Psoas muscle (tissue), 7 donors: ENCODE measurements at regions not wholly inside any gene's neighbourhood (a gene's known extent, or its start where the extent isn't known, plus 50 kb on each side); places are given as distances from the start of the nearest gene placed in this dataset.

Experiments
- ATAC-seq, 4 donors: fragments of 200-7000 bp; cut with Tn5 transposase; one replicate each; pipeline ENCODE4 v1.9.1; 2020; ENCODE audit warnings: moderate library complexity in 3 of 4, mild to moderate bottlenecking in 2 of 4
- DNase-seq, 2 donors: peaks; one replicate each; pipeline ENCODE4 v3.0.0-alpha.2; 2020
- H3K27ac ChIP-seq: fragments of 200-600 bp; one replicate; pipeline ENCODE4 v1.8.0; 2022
- H3K27me3 ChIP-seq, 3 donors: fragments of 200-600 bp in 1 of 3; one replicate each; pipeline versions ENCODE4 v1.6.1 to v1.8.0; 2013 to 2022; ENCODE audit warnings: low read length in 2 of 3, mild to moderate bottlenecking in 2 of 3, moderate library complexity in 1 of 3; ENCODE audit not compliant: insufficient read depth in 3 of 3
- H3K36me3 ChIP-seq, 2 donors: fragments of 200-600 bp in 1 of 2; one replicate each; pipeline versions ENCODE4 v1.6.1 to v1.8.0; 2013 to 2022; ENCODE audit warnings: low read depth in 1 of 2, mild to moderate bottlenecking in 1 of 2, moderate library complexity in 1 of 2; ENCODE audit not compliant: insufficient read depth in 1 of 2
- H3K4me1 ChIP-seq: fragments of 200-600 bp; one replicate; pipeline ENCODE4 v1.8.0; 2022
- H3K4me3 ChIP-seq: fragments of 200-600 bp; one replicate; pipeline ENCODE4 v1.8.0; 2022; ENCODE audit warnings: mild to moderate bottlenecking
- H3K9me3 ChIP-seq: fragments of 200-600 bp; one replicate; pipeline ENCODE4 v1.8.0; 2022
- WGBS, 3 donors: extraction: QIAGEN DNeasy Blood & Tissue Kit; methylation state at CpG; one replicate each; pipeline versions ENCODE4 v1.1.6 to v1.1.7; 2013; 5-methylcytosine and 5-hydroxymethylcytosine counted together
- intact Hi-C, 2 donors: fragments of 100-400 bp; cut with DNase I; formaldehyde crosslinking; loops; one replicate each; pipeline versions ENCODE4 v1.11.0 to v1.14.2; 2022
- TF ChIP-seq, protein P1 (sequence below): fragments of 200-600 bp; IDR thresholded peaks from one replicate; pipeline ENCODE4 v1.8.0; 2022; ENCODE audit warnings: antibody characterized with exemption
- donor health status: healthy with polysubstance abuse.
- donor health status: DM: no; HTN: no; CAD: no; lungs with moderate emphysema.
- donor health status: Bipolar disorder and iron deficiency.
- donor health status: healthy.
- donor health status: DM: yes; HTN: yes; CAD: no.
- donor health status: DM: no; HTN: no; CAD: no.
- donor health status: DM: yes; HTN: yes; CAD: no.

DNA sequence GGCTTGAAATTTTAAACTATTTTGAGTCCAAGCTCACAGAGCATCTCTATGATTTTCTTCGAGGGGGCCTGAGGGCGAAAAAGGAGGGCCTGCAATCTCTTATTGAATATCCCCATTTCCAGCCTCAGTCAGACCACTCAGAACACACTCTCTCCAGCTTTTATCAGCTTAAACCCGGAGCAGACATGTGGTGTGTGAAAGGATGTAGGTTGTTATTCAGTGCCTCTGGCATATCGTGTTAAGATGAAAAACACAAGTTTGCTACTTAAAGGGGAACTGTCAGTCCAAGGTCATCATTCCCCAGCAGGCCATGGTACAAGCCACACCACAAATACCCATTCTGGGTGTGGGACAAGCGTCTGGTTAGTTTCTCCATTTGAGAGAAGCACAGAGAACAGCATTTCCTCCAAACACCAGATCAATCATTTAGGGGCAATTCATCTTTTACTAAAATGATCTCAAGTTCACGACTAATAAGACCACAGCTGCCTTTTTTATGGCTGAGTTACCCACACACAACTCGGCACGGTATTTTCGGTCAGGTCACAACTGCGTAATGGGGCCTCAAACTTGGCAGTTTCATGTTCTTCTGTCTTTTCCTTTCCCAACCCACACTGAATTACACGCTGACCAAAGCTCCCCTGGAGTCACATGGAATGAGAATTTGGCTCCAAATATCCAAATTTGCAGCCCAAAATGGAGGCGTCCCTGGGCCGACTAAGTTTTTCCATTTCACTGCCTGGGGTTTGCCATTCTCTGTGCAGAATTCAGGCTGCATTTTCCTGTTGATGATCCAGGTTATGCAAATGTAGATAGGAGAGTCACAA, 188.4 kb downstream of the SEM1 start:
- H3K4me1 ChIP-seq: no peaks in the 10 kb centered on the region
- intact Hi-C loops: no loop called here
- ATAC-seq (no peak), DNase-seq (no peak)
- 47 to 58% (median 49%) methylated on average over 13 of the region's 13 CpGs for WGBS, 3 donors
- TF ChIP-seq, protein P1, sequence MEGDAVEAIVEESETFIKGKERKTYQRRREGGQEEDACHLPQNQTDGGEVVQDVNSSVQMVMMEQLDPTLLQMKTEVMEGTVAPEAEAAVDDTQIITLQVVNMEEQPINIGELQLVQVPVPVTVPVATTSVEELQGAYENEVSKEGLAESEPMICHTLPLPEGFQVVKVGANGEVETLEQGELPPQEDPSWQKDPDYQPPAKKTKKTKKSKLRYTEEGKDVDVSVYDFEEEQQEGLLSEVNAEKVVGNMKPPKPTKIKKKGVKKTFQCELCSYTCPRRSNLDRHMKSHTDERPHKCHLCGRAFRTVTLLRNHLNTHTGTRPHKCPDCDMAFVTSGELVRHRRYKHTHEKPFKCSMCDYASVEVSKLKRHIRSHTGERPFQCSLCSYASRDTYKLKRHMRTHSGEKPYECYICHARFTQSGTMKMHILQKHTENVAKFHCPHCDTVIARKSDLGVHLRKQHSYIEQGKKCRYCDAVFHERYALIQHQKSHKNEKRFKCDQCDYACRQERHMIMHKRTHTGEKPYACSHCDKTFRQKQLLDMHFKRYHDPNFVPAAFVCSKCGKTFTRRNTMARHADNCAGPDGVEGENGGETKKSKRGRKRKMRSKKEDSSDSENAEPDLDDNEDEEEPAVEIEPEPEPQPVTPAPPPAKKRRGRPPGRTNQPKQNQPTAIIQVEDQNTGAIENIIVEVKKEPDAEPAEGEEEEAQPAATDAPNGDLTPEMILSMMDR: no peak
- no peaks in the 10 kb centered on the region for H3K9me3 ChIP-seq
- H3K27me3 ChIP-seq: peaks cover 0 to 4% (median 2%) of the 10 kb centered on the region in 3 donors
- no peaks in the 10 kb centered on the region for H3K36me3 ChIP-seq
- no peak overlapping the region for H3K27ac ChIP-seq
- no peak overlapping the region for H3K4me3 ChIP-seq

DNA sequence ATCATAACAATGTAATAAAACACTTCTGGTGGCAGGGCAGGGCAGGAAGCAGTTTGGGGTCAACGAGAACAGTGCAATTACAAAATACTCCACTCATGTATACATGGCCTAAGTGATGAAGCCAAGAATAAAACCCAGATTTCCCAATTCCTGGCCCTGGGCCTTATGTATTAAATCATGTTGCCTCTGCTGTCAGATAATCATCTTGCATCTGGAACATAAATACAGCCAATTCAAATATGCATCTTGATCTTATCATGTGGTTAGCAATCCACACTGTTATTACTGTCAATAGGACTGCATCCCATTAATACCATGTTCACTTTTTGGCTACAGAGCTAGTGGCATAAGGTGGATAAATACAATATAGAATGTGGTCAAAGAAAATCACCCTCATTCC, 186.5 kb upstream of the SLC25A13 start:
- 5 to 32% (median 22%) methylated on average over 1 of the region's 1 CpG for WGBS, 3 donors
- H3K9me3 ChIP-seq: no peaks in the 10 kb centered on the region
- DNase-seq (no peak), ATAC-seq (peak in 2 of 4 donors; percentile 32 to 42)
- no peak overlapping the region for H3K4me3 ChIP-seq
- H3K4me1 ChIP-seq: no peaks in the 10 kb centered on the region
- H3K27me3 ChIP-seq: no peaks in the 10 kb centered on the region
- no peak overlapping the region for H3K27ac ChIP-seq
- TF ChIP-seq, protein P1: no peak
- intact Hi-C loops: no loop called here
- no peaks in the 10 kb centered on the region for H3K36me3 ChIP-seq

DNA sequence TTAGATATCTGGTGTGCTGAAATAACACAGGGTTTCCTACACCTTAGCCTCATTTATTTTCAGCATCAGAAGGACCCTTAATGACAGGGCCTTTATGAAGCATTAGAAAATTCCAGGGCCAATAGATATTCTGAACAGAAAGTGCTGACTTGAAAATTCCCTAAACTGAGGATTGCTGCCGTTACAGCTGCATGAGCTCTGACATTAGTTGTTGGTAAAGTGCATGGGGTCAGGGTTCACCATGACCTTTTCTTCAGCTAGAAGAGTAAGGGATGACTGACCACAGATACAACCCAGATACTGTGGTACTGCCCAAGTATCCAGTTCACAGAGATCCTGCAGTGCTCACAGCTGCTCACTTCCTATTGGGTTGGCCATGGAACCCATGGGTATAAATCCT, 181.7 kb upstream of the SLC25A13 start:
- WGBS, 3 donors: 59 to 91% (median 67%) methylated on average over 1 of the region's 1 CpG
- intact Hi-C loops: no loop called here
- no peaks in the 10 kb centered on the region for H3K9me3 ChIP-seq
- no peak for DNase-seq
- H3K4me1 ChIP-seq: no peaks in the 10 kb centered on the region
- ATAC-seq: no peak
- H3K27ac ChIP-seq: no peak overlapping the region
- TF ChIP-seq, protein P1: no peak
- no peaks in the 10 kb centered on the region for H3K36me3 ChIP-seq
- H3K27me3 ChIP-seq: no peaks in the 10 kb centered on the region
- no peak overlapping the region for H3K4me3 ChIP-seq

DNA sequence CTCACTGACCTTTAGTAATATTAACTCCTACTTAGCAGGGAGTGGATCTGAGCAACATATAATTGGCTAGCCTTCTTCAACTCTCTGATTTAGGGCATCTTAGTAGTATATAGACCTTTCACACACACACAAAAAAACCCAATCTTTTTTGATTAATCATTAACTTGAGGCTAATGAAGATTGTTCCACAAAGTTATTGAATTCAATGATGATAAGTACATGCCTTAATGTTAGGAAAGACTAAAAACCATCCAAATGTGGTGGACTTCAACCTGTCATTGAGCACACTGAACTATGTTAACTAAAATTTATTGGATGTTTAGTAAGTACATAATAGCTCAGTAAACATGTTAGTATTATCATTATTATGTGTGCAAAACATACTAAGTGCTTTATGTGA, 179.4 kb upstream of the SLC25A13 start:
- Histone ChIP-seq H3K36me3 (no peaks in the 10 kb centered on the region), H3K27me3 (no peaks in the 10 kb centered on the region), H3K4me3 (no peak overlapping the region), H3K9me3 (no peaks in the 10 kb centered on the region), H3K27ac (no peak overlapping the region), H3K4me1 (no peaks in the 10 kb centered on the region)
- TF ChIP-seq, protein P1: no peak
- DNase-seq (no peak), ATAC-seq (no peak)
- intact Hi-C loops: no loop called here

DNA sequence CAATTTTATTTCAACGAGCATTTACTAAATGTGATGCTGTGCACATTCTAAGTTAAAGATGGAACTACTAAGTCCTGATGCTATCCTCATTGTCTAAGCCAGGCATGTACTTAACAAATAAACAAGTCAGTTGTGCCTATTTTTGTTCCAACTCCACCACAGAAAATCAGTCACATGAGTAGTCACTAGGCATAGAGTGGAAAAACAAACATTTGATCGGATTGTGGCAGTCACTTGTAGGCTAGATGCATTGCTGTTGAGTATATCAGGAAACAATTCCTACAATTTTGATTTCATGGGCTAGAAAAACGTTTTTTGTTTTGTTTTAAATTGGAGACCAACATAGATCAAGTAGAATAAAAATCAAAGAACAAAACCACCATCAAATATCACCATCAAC, 177.6 kb upstream of the SLC25A13 start:
- no peak for DNase-seq
- H3K27me3 ChIP-seq: no peaks in the 10 kb centered on the region
- no peak overlapping the region for H3K4me3 ChIP-seq
- no peaks in the 10 kb centered on the region for H3K36me3 ChIP-seq
- ATAC-seq: no peak
- TF ChIP-seq, protein P1: no peak
- H3K27ac ChIP-seq: no peak overlapping the region
- H3K9me3 ChIP-seq: no peaks in the 10 kb centered on the region
- H3K4me1 ChIP-seq: no peaks in the 10 kb centered on the region
- WGBS, 3 donors: 55 to 59% (median 56%) methylated on average over 3 of the region's 3 CpGs
- intact Hi-C loops: no loop called here
